HCT116 (cell line): ENCODE measurements at regions not wholly inside any gene's neighbourhood (a gene's known extent, or its start where the extent isn't known, plus 50 kb on each side); places are given as distances from the start of the nearest gene placed in this dataset.

Experiments used
- ATF3 ChIP-seq: IDR thresholded peaks from 2 replicates; pipeline ENCODE4 v1.6.1; 2012
- CTCF ChIP-seq, 3 experiments: fragments of 200-600 bp in 1 of 3; sonication (generic) in 1 of 3; IDR thresholded peaks in 2 of 3; conservative IDR thresholded peaks in 1 of 3; 2 replicates each; pipeline ENCODE4 v1.5.1; 2012 to 2017; ENCODE audit warnings: low read depth in 2 of 3, low read length in 2 of 3, antibody characterized with exemption in 1 of 3, borderline replicate concordance in 1 of 3, control low read depth in 1 of 3, mild to moderate bottlenecking in 1 of 3, mixed read lengths in 1 of 3, mixed run types in 1 of 3, moderate library complexity in 1 of 3; ENCODE audit not compliant: insufficient read depth in 1 of 3
- EZH2 ChIP-seq: fragments of 200-600 bp; sonication (generic); IDR thresholded peaks from 2 replicates; pipeline ENCODE4 v1.6.1; 2017; ENCODE audit warnings: antibody characterized with exemption, mixed run types
- EZH2phosphoT487 ChIP-seq: fragments of 200-600 bp; IDR thresholded peaks from 2 replicates; pipeline ENCODE4 v1.6.1; 2018; ENCODE audit warnings: antibody characterized with exemption, borderline replicate concordance
- FOSL1 ChIP-seq: IDR thresholded peaks from 2 replicates; pipeline ENCODE4 v1.6.1; 2012; ENCODE audit warnings: low read depth
- POLR2A ChIP-seq: IDR thresholded peaks from 2 replicates; pipeline ENCODE4 v1.7.0; 2011; ENCODE audit warnings: borderline replicate concordance; ENCODE audit not compliant: insufficient read depth, insufficient read length; ENCODE audit errors: extremely low read depth
- POLR2AphosphoS5 ChIP-seq: IDR thresholded peaks from 2 replicates; pipeline ENCODE4 v1.6.1; 2011; ENCODE audit warnings: mild to moderate bottlenecking, low read depth, low read length, moderate library complexity
- RAD21 ChIP-seq: IDR thresholded peaks from 2 replicates; pipeline ENCODE4 v1.6.1; 2012; ENCODE audit warnings: low read depth, mild to moderate bottlenecking
- ZNF274 ChIP-seq: fragments of 200-500 bp; sonication (Bioruptor generic); IDR thresholded peaks from 2 replicates; pipeline ENCODE4 v1.6.1; 2014; ENCODE audit warnings: mild to moderate bottlenecking, low read depth, low read length, inconsistent platforms

- no peak for TF ChIP-seq ZNF274
- TF ChIP-seq RAD21: no peak
- no peak for TF ChIP-seq POLR2AphosphoS5
- TF ChIP-seq ATF3: no peak
- TF ChIP-seq EZH2: no peak
- no peak for TF ChIP-seq POLR2A
- no peak for TF ChIP-seq CTCF (IDR thresholded peaks at IDR 0.05 in 2 of 3, conservative IDR thresholded peaks at IDR 0.05 in 1 of 3; ENCODE audit: borderline replicate concordance in 1 of 3, insufficient read depth in 1 of 3, low read depth in 2 of 3, low read length in 2 of 3)
- TF ChIP-seq FOSL1: no peak
- no peak for TF ChIP-seq EZH2phosphoT487
These were observed 146.4 kb upstream of the SHB start for GRCh38 chr9:38215465-38215864.
